Lower leg skin (tissue), 3 donors: ENCODE measurements at regions not wholly inside any gene's neighbourhood (a gene's known extent, or its start where the extent isn't known, plus 50 kb on each side); places are given as distances from the start of the nearest gene placed in this dataset.

Experiments
- CTCF ChIP-seq, 3 donors: fragments of 450-650 bp; IDR thresholded peaks; one replicate each; pipeline ENCODE4 v1.5.1; 2016; ENCODE audit warnings: antibody characterized with exemption in 3 of 3, mild to moderate bottlenecking in 3 of 3, moderate library complexity in 2 of 3
- POLR2A ChIP-seq, 2 donors: fragments of 450-650 bp; IDR thresholded peaks; one replicate each; pipeline ENCODE4 v1.6.1; 2016 to 2017; ENCODE audit warnings: antibody characterized with exemption in 2 of 2, mild to moderate bottlenecking in 1 of 2, moderate library complexity in 1 of 2

GRCh38 chr18:4636967-4637366 lies 181.9 kb upstream of the DLGAP1 start:
- no peak for TF ChIP-seq CTCF (IDR thresholded peaks at IDR 0.05)
- no peak for TF ChIP-seq POLR2A (IDR thresholded peaks at IDR 0.05)
